OCI-LY3 (cell line): ENCODE measurements at regions not wholly inside any gene's neighbourhood (a gene's known extent, or its start where the extent isn't known, plus 50 kb on each side); places are given as distances from the start of the nearest gene placed in this dataset.

ENCODE experiments used
- H2AFZ ChIP-seq: fragments of 200-600, 300-600 bp; shearing (Covaris generic); 2 replicates; pipeline ENCODE4 v1.6.0; 2014; ENCODE audit warnings: antibody characterized with exemption, low read depth, low read length
- H3K27ac ChIP-seq: fragments of 200-600, 300-600 bp; sonication (generic); 2 replicates; pipeline ENCODE4 v1.5.1; 2014; ENCODE audit warnings: mild to moderate bottlenecking, low read length, moderate library complexity, mixed read lengths
- H3K27me3 ChIP-seq: fragments of 200-600, 300-600 bp; sonication (generic); 2 replicates; pipeline ENCODE4 v1.6.1; 2014; ENCODE audit warnings: low read depth, low read length, mixed read lengths
- H3K36me3 ChIP-seq: fragments of 200-600, 300-600 bp; sonication (generic); replicated peaks from 2 replicates; pipeline ENCODE3; 2014; ENCODE audit warnings: low read depth, low read length, mixed read lengths
- H3K4me1 ChIP-seq: fragments of 300-600, 200-600 bp; sonication (generic); 2 replicates; pipeline ENCODE4 v1.6.1; 2014; ENCODE audit warnings: low read length, mixed read lengths
- H3K4me2 ChIP-seq: fragments of 200-600, 300-600 bp; sonication (generic); 2 replicates; pipeline ENCODE4 v1.6.1; 2014; ENCODE audit warnings: low read length, mixed read lengths
- H3K4me3 ChIP-seq: fragments of 300-600, 200-600 bp; sonication (generic); 2 replicates; pipeline ENCODE4 v1.5.1; 2014; ENCODE audit warnings: antibody characterized with exemption, mild to moderate bottlenecking, low read length, moderate library complexity
- H3K79me2 ChIP-seq: fragments of 300-600, 200-600 bp; shearing (Covaris generic); 2 replicates; pipeline ENCODE4 v1.6.1; 2014; ENCODE audit warnings: mild to moderate bottlenecking, low read length, mixed read lengths
- H3K9ac ChIP-seq: fragments of 300-600, 200-600 bp; shearing (Covaris generic); 2 replicates; pipeline ENCODE4 v1.6.0; 2014; ENCODE audit warnings: mild to moderate bottlenecking, low read length, moderate library complexity
- H3K9me3 ChIP-seq: fragments of 200-600, 300-600 bp; shearing (Covaris generic); 2 replicates; pipeline ENCODE4 v1.6.1; 2014; ENCODE audit warnings: low read length, mixed read lengths; ENCODE audit not compliant: insufficient read depth
- H4K20me1 ChIP-seq: fragments of 200-600, 300-600 bp; sonication (generic); 2 replicates; pipeline ENCODE4 v1.6.1; 2016; ENCODE audit warnings: low read length, mixed read lengths; ENCODE audit not compliant: insufficient read depth
- EZH2phosphoT487 ChIP-seq: fragments of 200-600 bp; shearing (Covaris generic); IDR thresholded peaks from 2 replicates; pipeline ENCODE4 v1.6.1; 2018; ENCODE audit warnings: antibody characterized with exemption, mixed run types, low read depth
- TF ChIP-seq, protein P1 (sequence below): fragments of 200-600, 300-600 bp; sonication (generic); IDR thresholded peaks from 2 replicates; pipeline ENCODE4 v1.5.1; 2014; ENCODE audit warnings: antibody characterized with exemption, low read length, low read depth

DNA sequence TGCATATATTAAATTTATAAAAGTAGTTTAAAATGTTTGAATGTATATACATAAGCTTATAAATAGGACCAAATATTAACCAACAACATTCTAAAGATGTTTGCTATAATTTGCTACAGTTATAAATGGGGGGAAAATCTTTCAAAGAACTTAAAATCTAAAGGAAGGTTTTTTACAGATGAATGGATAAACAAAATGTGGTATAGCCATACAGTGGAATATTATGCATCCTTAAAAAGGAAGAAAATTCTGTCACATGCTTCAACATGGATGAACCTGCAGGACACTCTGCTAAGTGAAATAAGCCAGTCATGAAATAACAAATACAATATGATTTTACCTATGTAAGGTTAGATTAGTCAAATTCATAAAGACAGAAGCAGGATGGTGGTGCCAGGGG lies 75.8 kb downstream of the TMEM17 start:
- Histone ChIP-seq H3K9me3 (no peaks in the 10 kb centered on the region), H3K4me1 (peaks cover 11% of the 10 kb centered on the region)
- TF ChIP-seq, protein P1, sequence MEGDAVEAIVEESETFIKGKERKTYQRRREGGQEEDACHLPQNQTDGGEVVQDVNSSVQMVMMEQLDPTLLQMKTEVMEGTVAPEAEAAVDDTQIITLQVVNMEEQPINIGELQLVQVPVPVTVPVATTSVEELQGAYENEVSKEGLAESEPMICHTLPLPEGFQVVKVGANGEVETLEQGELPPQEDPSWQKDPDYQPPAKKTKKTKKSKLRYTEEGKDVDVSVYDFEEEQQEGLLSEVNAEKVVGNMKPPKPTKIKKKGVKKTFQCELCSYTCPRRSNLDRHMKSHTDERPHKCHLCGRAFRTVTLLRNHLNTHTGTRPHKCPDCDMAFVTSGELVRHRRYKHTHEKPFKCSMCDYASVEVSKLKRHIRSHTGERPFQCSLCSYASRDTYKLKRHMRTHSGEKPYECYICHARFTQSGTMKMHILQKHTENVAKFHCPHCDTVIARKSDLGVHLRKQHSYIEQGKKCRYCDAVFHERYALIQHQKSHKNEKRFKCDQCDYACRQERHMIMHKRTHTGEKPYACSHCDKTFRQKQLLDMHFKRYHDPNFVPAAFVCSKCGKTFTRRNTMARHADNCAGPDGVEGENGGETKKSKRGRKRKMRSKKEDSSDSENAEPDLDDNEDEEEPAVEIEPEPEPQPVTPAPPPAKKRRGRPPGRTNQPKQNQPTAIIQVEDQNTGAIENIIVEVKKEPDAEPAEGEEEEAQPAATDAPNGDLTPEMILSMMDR = no peak

DNA sequence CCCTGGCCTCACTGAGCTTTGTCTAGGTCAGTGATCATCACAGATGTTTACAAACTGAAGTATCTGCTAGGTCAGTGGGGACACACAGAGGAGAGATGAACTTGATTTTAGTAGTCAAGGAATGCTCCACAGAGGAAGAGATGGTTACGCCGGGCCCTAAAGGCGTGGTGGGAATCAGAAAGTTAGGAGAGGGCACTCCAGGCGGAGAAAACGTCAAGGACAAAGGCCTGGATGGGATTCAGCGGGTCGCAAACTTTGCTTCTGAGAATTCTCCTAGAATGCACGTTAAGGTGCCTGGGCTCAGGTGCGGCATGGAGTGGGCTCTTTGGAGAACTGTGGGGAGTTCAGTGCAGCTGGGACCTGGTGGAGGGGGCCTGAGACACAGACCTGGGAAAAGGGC lies 78.8 kb downstream of the TMEM17 start:
- Histone ChIP-seq H3K36me3 (no peaks in the 10 kb centered on the region), H3K27me3 (no peaks in the 10 kb centered on the region), H3K4me3 (no peak overlapping the region), H3K27ac (no peak overlapping the region), H4K20me1 (no peaks in the 10 kb centered on the region), H2AFZ (no peak overlapping the region), H3K9ac (no peak overlapping the region), H3K79me2 (no peaks in the 10 kb centered on the region), H3K4me1 (no peaks in the 10 kb centered on the region), H3K4me2 (no peak overlapping the region), H3K9me3 (no peaks in the 10 kb centered on the region)
- TF ChIP-seq, protein P1 = no peak
- TF ChIP-seq EZH2phosphoT487 = no peak

More for the DNA sequence above, 75.8 kb downstream of the TMEM17 start:
- H2AFZ ChIP-seq = no peak overlapping the region
- no peaks in the 10 kb centered on the region for H4K20me1 ChIP-seq
- no peak overlapping the region for H3K4me2 ChIP-seq
- H3K4me3 ChIP-seq = no peak overlapping the region
- H3K79me2 ChIP-seq = no peaks in the 10 kb centered on the region
- H3K36me3 ChIP-seq = no peaks in the 10 kb centered on the region
- H3K27me3 ChIP-seq = no peaks in the 10 kb centered on the region
- no peak overlapping the region for H3K27ac ChIP-seq
- H3K9ac ChIP-seq = no peak overlapping the region

DNA sequence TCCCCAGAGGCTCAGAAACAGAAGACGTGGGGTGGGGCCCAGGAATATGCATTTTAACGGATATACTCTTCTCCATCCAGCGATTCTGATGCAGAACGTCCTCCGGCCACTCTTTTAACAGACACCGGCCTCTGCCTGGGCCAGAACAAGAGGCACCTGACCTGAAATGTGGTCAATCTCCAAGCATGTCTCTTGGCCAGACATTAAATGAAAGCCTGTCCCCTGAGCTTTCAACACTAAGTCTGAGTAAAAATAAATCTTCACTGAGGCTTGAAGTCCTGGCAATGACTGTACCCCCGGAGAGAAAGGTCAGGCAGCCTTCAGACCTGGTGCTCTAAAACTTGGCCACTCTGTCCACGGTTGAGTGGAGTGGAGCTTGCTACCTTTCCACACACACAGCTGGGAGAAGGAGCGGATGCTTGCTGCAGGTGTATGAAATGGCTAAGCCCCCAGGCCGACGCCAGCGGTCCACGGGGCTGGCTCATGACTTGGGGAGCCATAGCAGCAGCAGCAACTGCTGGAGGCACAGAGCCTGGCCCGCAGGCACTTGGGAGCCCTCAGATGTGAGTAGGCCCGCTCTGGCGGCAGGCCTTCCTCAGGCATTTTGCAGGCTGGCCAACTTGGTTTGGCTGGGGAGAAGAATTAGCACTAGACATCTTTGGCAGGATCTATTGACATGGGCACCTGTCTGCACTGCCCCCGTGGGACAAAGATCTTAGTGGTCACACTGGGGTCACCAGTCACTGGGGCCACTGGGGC lies 79.7 kb downstream of the TMEM17 start:
- H3K4me1 ChIP-seq = no peaks in the 10 kb centered on the region
- H3K27ac ChIP-seq = no peak overlapping the region
- no peaks in the 10 kb centered on the region for H3K9me3 ChIP-seq
- H3K27me3 ChIP-seq = no peaks in the 10 kb centered on the region
- H4K20me1 ChIP-seq = no peaks in the 10 kb centered on the region
- H2AFZ ChIP-seq = no peak overlapping the region
- no peak for TF ChIP-seq EZH2phosphoT487
- TF ChIP-seq, protein P1 = no peak
- H3K4me3 ChIP-seq = no peak overlapping the region
- H3K79me2 ChIP-seq = no peaks in the 10 kb centered on the region
- no peaks in the 10 kb centered on the region for H3K36me3 ChIP-seq
- H3K9ac ChIP-seq = no peak overlapping the region
- H3K4me2 ChIP-seq = no peak overlapping the region

DNA sequence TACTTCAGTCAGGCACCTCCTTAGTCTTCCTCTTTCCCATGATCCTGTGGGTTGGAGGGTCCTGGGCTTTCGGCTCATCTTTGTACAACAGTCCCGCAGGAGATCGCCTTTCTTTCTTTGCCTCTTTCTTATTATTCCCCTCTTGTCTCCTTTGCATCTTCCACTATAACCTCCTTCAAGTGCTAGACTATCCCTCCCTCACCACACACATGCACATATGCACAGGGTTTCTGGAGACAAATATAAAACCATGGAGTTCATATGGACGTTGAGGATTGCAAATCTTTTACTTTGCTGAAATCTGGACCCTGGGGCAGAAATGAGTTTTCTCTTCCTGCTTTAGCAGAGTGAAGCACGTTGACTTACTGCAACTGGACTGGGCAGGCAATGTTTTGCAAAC lies 80.3 kb downstream of the TMEM17 start:
- H3K4me1 ChIP-seq = no peaks in the 10 kb centered on the region
- no peak overlapping the region for H3K27ac ChIP-seq
- H3K4me2 ChIP-seq = no peak overlapping the region

More for the DNA sequence above, 80.3 kb downstream of the TMEM17 start:
- H4K20me1 ChIP-seq = no peaks in the 10 kb centered on the region
- no peak overlapping the region for H3K4me3 ChIP-seq
- H3K9ac ChIP-seq = no peak overlapping the region
- no peaks in the 10 kb centered on the region for H3K79me2 ChIP-seq
- H3K9me3 ChIP-seq = no peaks in the 10 kb centered on the region
- no peak for TF ChIP-seq EZH2phosphoT487
- TF ChIP-seq, protein P1 = no peak
- H2AFZ ChIP-seq = no peak overlapping the region
- H3K27me3 ChIP-seq = no peaks in the 10 kb centered on the region
- H3K36me3 ChIP-seq = no peaks in the 10 kb centered on the region
